ENCODE measurements at regions not wholly inside any gene's neighbourhood (a gene's known extent, or its start where the extent isn't known, plus 50 kb on each side); places are given as distances from the start of the nearest gene placed in this dataset.

DNA sequence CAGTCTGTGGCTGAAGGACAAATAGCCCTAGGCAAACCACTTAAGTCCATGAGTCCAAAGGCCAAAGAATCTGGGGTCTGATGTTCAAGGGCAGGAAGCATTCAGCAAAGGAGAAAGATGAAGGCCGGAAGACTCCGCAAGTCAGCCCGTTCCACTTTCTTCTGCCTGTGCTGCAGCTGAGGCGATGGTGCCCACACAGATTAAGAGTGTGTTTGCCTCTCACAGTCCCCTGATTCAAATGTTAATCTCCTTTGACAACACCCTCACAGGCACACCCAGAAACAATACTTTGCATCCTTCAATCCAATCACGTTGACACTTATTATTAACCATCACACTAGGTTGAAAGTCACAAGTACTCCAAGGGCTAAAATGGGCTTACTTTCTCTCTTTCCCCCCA lies 605.4 kb upstream of the GNPDA2 start:
- TF ChIP-seq EGR1 (IDR thresholded peaks at IDR 0.05), result no peak
- TF ChIP-seq ZBTB7A (IDR thresholded peaks at IDR 0.05; ENCODE audit: low read depth), result no peak
- TF ChIP-seq FOXM1 (IDR thresholded peaks at IDR 0.05; ENCODE audit: borderline replicate concordance, low read depth), result no peak
- TF ChIP-seq TEAD4 (IDR thresholded peaks at IDR 0.05), result no peak
- no peak for TF ChIP-seq CEBPB (IDR thresholded peaks at IDR 0.05)
- TF ChIP-seq CREB1 (IDR thresholded peaks at IDR 0.05; ENCODE audit: low read depth), result no peak
- no peak for TF ChIP-seq MAX (IDR thresholded peaks at IDR 0.05)
- no peak for TF ChIP-seq RAD21 (IDR thresholded peaks at IDR 0.05; ENCODE audit: low read depth)
- TF ChIP-seq NFIC (IDR thresholded peaks at IDR 0.05), result no peak
- TF ChIP-seq TCF12 (IDR thresholded peaks at IDR 0.05; ENCODE audit: low read depth), result no peak
- no peak for TF ChIP-seq TAF1 (IDR thresholded peaks at IDR 0.05; ENCODE audit: low read depth)
- no peak for TF ChIP-seq EP300 (IDR thresholded peaks at IDR 0.05; ENCODE audit: borderline replicate concordance)
- TF ChIP-seq YY1 (IDR thresholded peaks at IDR 0.05; ENCODE audit: low read depth), result no peak
- no peak for TF ChIP-seq REST (IDR thresholded peaks at IDR 0.05; ENCODE audit: low read depth)
- TF ChIP-seq USF1 (IDR thresholded peaks at IDR 0.05), result no peak

DNA sequence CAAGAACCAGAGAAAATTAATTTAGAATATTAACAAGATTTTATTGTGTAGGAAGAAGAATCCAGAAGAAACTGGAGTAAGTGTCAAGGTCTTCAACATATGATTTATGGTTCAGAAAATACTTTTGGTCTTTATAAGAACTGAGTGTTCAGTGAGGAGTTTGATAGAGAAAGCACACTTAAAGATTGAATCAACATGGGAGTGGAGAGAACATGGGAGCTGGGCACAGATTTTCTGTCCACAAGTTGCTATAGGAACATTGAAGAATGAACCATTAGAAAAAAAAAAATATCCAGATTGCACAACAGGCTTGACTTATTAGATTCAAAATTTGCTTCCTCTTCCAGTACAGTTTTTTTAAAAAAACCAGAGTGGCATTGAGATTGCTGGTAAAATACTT lies 601.2 kb upstream of the GNPDA2 start:
- TF ChIP-seq TAF1 (IDR thresholded peaks at IDR 0.05; ENCODE audit: low read depth) (no peak), CREB1 (IDR thresholded peaks at IDR 0.05; ENCODE audit: low read depth) (no peak), CEBPB (IDR thresholded peaks at IDR 0.05) (no peak), MAX (IDR thresholded peaks at IDR 0.05) (no peak), EP300 (IDR thresholded peaks at IDR 0.05; ENCODE audit: borderline replicate concordance) (no peak), EGR1 (IDR thresholded peaks at IDR 0.05) (no peak), TEAD4 (IDR thresholded peaks at IDR 0.05) (no peak), FOXM1 (IDR thresholded peaks at IDR 0.05; ENCODE audit: borderline replicate concordance, low read depth) (no peak), RAD21 (IDR thresholded peaks at IDR 0.05; ENCODE audit: low read depth) (no peak), NFIC (IDR thresholded peaks at IDR 0.05) (no peak), USF1 (IDR thresholded peaks at IDR 0.05) (no peak)

GRCh38 chr4:45324455-45325417 lies 598.4 kb upstream of the GNPDA2 start:
- no peak for TF ChIP-seq FOXM1 (IDR thresholded peaks at IDR 0.05; ENCODE audit: borderline replicate concordance, low read depth)

DNA sequence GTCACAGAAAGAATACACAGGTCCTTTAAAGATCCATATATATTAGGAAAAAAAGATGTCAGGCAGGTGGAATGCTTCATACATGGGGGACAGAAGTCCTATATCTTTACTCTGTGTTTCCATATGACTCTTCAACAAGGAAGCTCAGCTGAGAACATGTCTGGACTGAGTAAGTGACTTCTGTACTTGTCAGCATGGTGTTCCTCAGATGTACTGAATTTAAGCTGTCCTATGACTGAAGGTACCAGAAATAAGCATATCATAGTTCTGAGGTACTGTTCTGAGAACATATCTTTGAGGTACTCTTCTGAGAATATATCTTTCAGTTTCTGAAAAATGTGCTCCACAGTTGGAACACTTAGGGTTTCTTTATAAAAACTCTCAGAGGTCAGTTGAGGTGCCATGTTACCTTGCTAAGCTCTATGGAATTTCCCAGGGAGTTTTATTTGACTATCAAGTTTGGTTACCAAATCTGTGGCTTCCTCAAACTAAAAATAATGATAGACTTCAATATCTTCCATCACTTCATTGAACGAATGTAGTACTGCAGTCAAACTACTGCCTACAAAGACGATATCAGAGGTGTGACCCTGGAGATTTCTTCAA lies 597.2 kb upstream of the GNPDA2 start:
- TF ChIP-seq CEBPB (IDR thresholded peaks at IDR 0.05) (no peak), FOXM1 (IDR thresholded peaks at IDR 0.05; ENCODE audit: borderline replicate concordance, low read depth) (no peak), NFIC (IDR thresholded peaks at IDR 0.05) (no peak), EGR1 (IDR thresholded peaks at IDR 0.05) (no peak), TAF1 (IDR thresholded peaks at IDR 0.05; ENCODE audit: low read depth) (no peak), USF1 (IDR thresholded peaks at IDR 0.05) (no peak), REST (IDR thresholded peaks at IDR 0.05; ENCODE audit: low read depth) (no peak), TEAD4 (IDR thresholded peaks at IDR 0.05) (no peak), MAX (IDR thresholded peaks at IDR 0.05) (no peak), YY1 (IDR thresholded peaks at IDR 0.05; ENCODE audit: low read depth) (no peak), ZBTB7A (IDR thresholded peaks at IDR 0.05; ENCODE audit: low read depth) (no peak), EP300 (IDR thresholded peaks at IDR 0.05; ENCODE audit: borderline replicate concordance) (no peak), CREB1 (IDR thresholded peaks at IDR 0.05; ENCODE audit: low read depth) (no peak), TCF12 (IDR thresholded peaks at IDR 0.05; ENCODE audit: low read depth) (no peak), RAD21 (IDR thresholded peaks at IDR 0.05; ENCODE audit: low read depth) (no peak)

Data from Ishikawa (cell line).